ENCODE measurements at regions not wholly inside any gene's neighbourhood (a gene's known extent, or its start where the extent isn't known, plus 50 kb on each side); places are given as distances from the start of the nearest gene placed in this dataset.

GRCh38 chr7:155980841-155981240, 168.6 kb upstream of the SHH start:
- dilution Hi-C loops (cut with MboI; ENCODE audit: extremely low pct_ligation_motif_present, low sequenced_read_pairs) = no loop called here
- TF ChIP-seq FOS (IDR thresholded peaks at IDR 0.05; ENCODE audit: borderline replicate concordance, insufficient read depth, low read length) (no peak), CTCF (IDR thresholded peaks at IDR 0.05; ENCODE audit: extremely low read depth in 1 of 2, insufficient read depth in 1 of 2, low read depth in 1 of 2, low read length in 2 of 2) (no peak), EZH2 (IDR thresholded peaks at IDR 0.05; ENCODE audit: borderline replicate concordance, low read depth, low read length, severe bottlenecking) (no peak)
- TF ChIP-seq, protein P1, sequence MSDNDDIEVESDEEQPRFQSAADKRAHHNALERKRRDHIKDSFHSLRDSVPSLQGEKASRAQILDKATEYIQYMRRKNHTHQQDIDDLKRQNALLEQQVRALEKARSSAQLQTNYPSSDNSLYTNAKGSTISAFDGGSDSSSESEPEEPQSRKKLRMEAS (IDR thresholded peaks at IDR 0.05; ENCODE audit: insufficient read depth, insufficient read length) = no peak
- CTCF ChIA-PET = no interaction called here
- Histone ChIP-seq H3K4me3 (replicated peaks in 1 of 3; ENCODE audit: insufficient read depth in 1 of 3, low read depth in 1 of 3, low read length in 3 of 3) (no peak overlapping the region), H3K9me1 (replicated peaks; ENCODE audit: control insufficient read depth, extremely low read depth, insufficient read depth, low read length) (no peaks in the 10 kb centered on the region), H3K36me3 (ENCODE audit: control insufficient read depth in 2 of 2, extremely low read depth in 1 of 2, insufficient read depth in 2 of 2, low read length in 2 of 2) (no peaks in the 10 kb centered on the region), H3K4me2 (ENCODE audit: insufficient read depth, low read length) (no peak overlapping the region), H4K20me1 (replicated peaks; ENCODE audit: control insufficient read depth, extremely low read depth, insufficient read depth, low read length) (no peaks in the 10 kb centered on the region), H3K27me3 (ENCODE audit: control insufficient read depth in 2 of 2, insufficient read depth in 2 of 2, low read length in 2 of 2) (no peaks in the 10 kb centered on the region), H3K9ac (replicated peaks; ENCODE audit: extremely low read depth, insufficient read depth, low read length) (no peak overlapping the region), H2AFZ (ENCODE audit: low read depth, low read length) (no peak overlapping the region), H3K9me3 (replicated peaks; ENCODE audit: control insufficient read depth, insufficient read depth, low read length) (peaks cover 2% of the 10 kb centered on the region), H3K27ac (ENCODE audit: insufficient read depth, low read depth, low read length) (no peak overlapping the region), H3K79me2 (ENCODE audit: control insufficient read depth, insufficient read depth, low read length) (no peaks in the 10 kb centered on the region), H3K4me1 (ENCODE audit: control insufficient read depth, extremely low read depth, insufficient read depth, low read length) (no peaks in the 10 kb centered on the region)
- FAIRE-seq = no peak
- DNase-seq (ENCODE audit: low read depth, low spot score) = no peak
- intact Hi-C loops (cut with micrococcal nuclease) = no loop called here
- BruUV-seq (replicated peaks) = no TSS peak
- POLR2A ChIA-PET = no interaction called here

- Histone ChIP-seq H3K27me3 (ENCODE audit: control insufficient read depth in 2 of 2, insufficient read depth in 2 of 2, low read length in 2 of 2) (no peaks in the 10 kb centered on the region), H3K9me1 (replicated peaks; ENCODE audit: control insufficient read depth, extremely low read depth, insufficient read depth, low read length) (no peaks in the 10 kb centered on the region), H4K20me1 (replicated peaks; ENCODE audit: control insufficient read depth, extremely low read depth, insufficient read depth, low read length) (no peaks in the 10 kb centered on the region), H3K4me1 (ENCODE audit: control insufficient read depth, extremely low read depth, insufficient read depth, low read length) (no peaks in the 10 kb centered on the region), H2AFZ (ENCODE audit: low read depth, low read length) (no peak overlapping the region), H3K79me2 (ENCODE audit: control insufficient read depth, insufficient read depth, low read length) (no peaks in the 10 kb centered on the region), H3K9ac (replicated peaks; ENCODE audit: extremely low read depth, insufficient read depth, low read length) (no peak overlapping the region), H3K4me3 (replicated peaks in 1 of 3; ENCODE audit: insufficient read depth in 1 of 3, low read depth in 1 of 3, low read length in 3 of 3) (no peak overlapping the region), H3K4me2 (ENCODE audit: insufficient read depth, low read length) (no peak overlapping the region), H3K36me3 (ENCODE audit: control insufficient read depth in 2 of 2, extremely low read depth in 1 of 2, insufficient read depth in 2 of 2, low read length in 2 of 2) (no peaks in the 10 kb centered on the region), H3K9me3 (replicated peaks; ENCODE audit: control insufficient read depth, insufficient read depth, low read length) (peaks cover 2% of the 10 kb centered on the region), H3K27ac (ENCODE audit: insufficient read depth, low read depth, low read length) (no peak overlapping the region)
- no peak for DNase-seq (ENCODE audit: low read depth, low spot score)
- TF ChIP-seq JUN (IDR thresholded peaks at IDR 0.05; ENCODE audit: borderline replicate concordance, insufficient read depth, insufficient read length, low read depth) (no peak), POLR2AphosphoS5 (IDR thresholded peaks at IDR 0.05; ENCODE audit: insufficient read depth, low read depth, low read length) (no peak), FOS (IDR thresholded peaks at IDR 0.05; ENCODE audit: borderline replicate concordance, insufficient read depth, low read length) (no peak), GATA2 (IDR thresholded peaks at IDR 0.05; ENCODE audit: insufficient read depth, insufficient read length, low read depth, low read length) (no peak), CTCF (IDR thresholded peaks at IDR 0.05; ENCODE audit: extremely low read depth in 1 of 2, insufficient read depth in 1 of 2, low read depth in 1 of 2, low read length in 2 of 2) (no peak), MYC (IDR thresholded peaks at IDR 0.05; ENCODE audit: low read depth, low read length) (no peak), EZH2 (IDR thresholded peaks at IDR 0.05; ENCODE audit: borderline replicate concordance, low read depth, low read length, severe bottlenecking) (no peak), POLR2A (IDR thresholded peaks at IDR 0.05; ENCODE audit: low read depth, low read length) (no peak)
- TF ChIP-seq, protein P1 (IDR thresholded peaks at IDR 0.05; ENCODE audit: insufficient read depth, insufficient read length) = no peak
- intact Hi-C loops (cut with micrococcal nuclease) (no loop called here), dilution Hi-C loops (cut with MboI; ENCODE audit: extremely low pct_ligation_motif_present, low sequenced_read_pairs) (no loop called here)
- CTCF ChIA-PET = no interaction called here
- no peak for FAIRE-seq
- POLR2A ChIA-PET = no interaction called here
- no TSS peak for BruUV-seq (replicated peaks)
These were observed 167.7 kb upstream of the SHH start for GRCh38 chr7:155979994-155980393.
